Common myeloid progenitor, CD34-positive (primary cell): ENCODE measurements at regions not wholly inside any gene's neighbourhood (a gene's known extent, or its start where the extent isn't known, plus 50 kb on each side); places are given as distances from the start of the nearest gene placed in this dataset.

Experiments used
- CTCF ChIA-PET: fragments of 350-600 bp; sonication (Branson Sonifier 250); formaldehyde crosslinking; loops from one replicate; lab custom pipeline; 2021; ENCODE audit warnings: antibody characterized with exemption; lab: Charles Lee
- POLR2A ChIA-PET: fragments of 350-600 bp; sonication (Branson Sonifier 250); formaldehyde crosslinking; loops from one replicate; lab custom pipeline; 2021; ENCODE audit warnings: antibody characterized with exemption; lab: Charles Lee
- DNase-seq, 3 donors: peaks; one replicate each; pipeline versions ENCODE4 v3.0.0 to v3.0.0-alpha.2; 2013
- H3K27ac ChIP-seq, 2 experiments: 1 replicate in 1 of 2; 2 replicates in 1 of 2; pipeline ENCODE4 v1.7.0; 2013; ENCODE audit warnings: inconsistent platforms in 2 of 2, low read length in 2 of 2, mild to moderate bottlenecking in 2 of 2, low read depth in 1 of 2, moderate library complexity in 1 of 2; ENCODE audit not compliant: severe bottlenecking in 2 of 2, insufficient read depth in 1 of 2, poor library complexity in 1 of 2
- H3K27me3 ChIP-seq, 5 experiments: replicated peaks in 2 of 5; 1 replicate in 3 of 5; 2 replicates in 2 of 5; pipeline versions ENCODE4 v1.6.1 to v1.7.0; 2013; ENCODE audit warnings: low read length in 4 of 5, mild to moderate bottlenecking in 2 of 5, moderate library complexity in 2 of 5, inconsistent platforms in 1 of 5; ENCODE audit not compliant: insufficient read depth in 5 of 5, control insufficient read depth in 4 of 5
- H3K36me3 ChIP-seq, 4 experiments: 1 replicate in 2 of 4; 2 replicates in 2 of 4; pipeline versions ENCODE4 v1.6.1 to v1.7.0; 2013; ENCODE audit warnings: low read length in 3 of 4, control low read depth in 1 of 4, mild to moderate bottlenecking in 1 of 4; ENCODE audit not compliant: control insufficient read depth in 4 of 4, insufficient read depth in 4 of 4
- H3K4me1 ChIP-seq, 4 experiments: 1 replicate in 3 of 4; 2 replicates in 1 of 4; pipeline versions ENCODE4 v1.6.1 to v1.7.1; 2013; ENCODE audit warnings: low read length in 3 of 4, mild to moderate bottlenecking in 3 of 4, control low read depth in 1 of 4, inconsistent platforms in 1 of 4, moderate library complexity in 1 of 4; ENCODE audit not compliant: control insufficient read depth in 4 of 4, insufficient read depth in 4 of 4; ENCODE audit errors: control extremely low read depth in 1 of 4
- H3K4me3 ChIP-seq, 7 experiments: 1 replicate in 4 of 7; 2 replicates in 3 of 7; pipeline versions ENCODE4 v1.5.1 to v1.7.0; 2013; ENCODE audit warnings: mild to moderate bottlenecking in 7 of 7, low read length in 6 of 7, moderate library complexity in 6 of 7, inconsistent platforms in 2 of 7, low read depth in 2 of 7, control low read depth in 1 of 7; ENCODE audit not compliant: insufficient read depth in 4 of 7, control insufficient read depth in 1 of 7; ENCODE audit errors: extremely low read depth in 1 of 7
- H3K9me3 ChIP-seq, 5 experiments: 1 replicate in 4 of 5; 2 replicates in 1 of 5; pipeline versions ENCODE4 v1.6.1 to v1.7.1; 2013; ENCODE audit warnings: low read length in 4 of 5, mild to moderate bottlenecking in 2 of 5, inconsistent platforms in 1 of 5, low read depth in 1 of 5, moderate library complexity in 1 of 5; ENCODE audit not compliant: control insufficient read depth in 4 of 5, insufficient read depth in 2 of 5; ENCODE audit errors: control extremely low read depth in 1 of 5
- WGBS: methylation state at CpG from one replicate; pipeline ENCODE4 v1.1.5; 2013; ENCODE audit not compliant: insufficient coverage; 5-methylcytosine and 5-hydroxymethylcytosine counted together

DNA sequence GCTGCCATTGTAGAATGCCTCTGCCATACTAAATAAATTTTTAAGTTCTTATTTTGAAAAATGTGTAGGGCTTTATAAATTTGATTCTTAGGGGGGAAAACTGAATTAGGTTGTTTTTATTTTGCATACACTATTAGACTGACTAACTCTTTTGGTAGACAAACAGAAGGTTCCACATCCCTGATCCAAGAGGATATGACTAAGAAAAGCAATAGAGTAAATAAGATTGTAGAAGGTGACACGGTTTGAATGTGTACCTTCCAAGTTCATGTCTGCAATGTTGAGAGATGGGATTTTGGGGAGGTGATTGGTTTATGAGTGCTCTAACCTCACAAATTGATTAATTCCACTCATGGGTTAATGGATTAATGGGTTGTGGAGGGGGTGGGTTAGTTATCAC lies 127.9 kb downstream of the GLUL start:
- DNase-seq, result no peak
- no peaks in the 10 kb centered on the region for H3K9me3 ChIP-seq
- CTCF ChIA-PET, result interaction anchor here (0.6 to 1.6 kb wide), 3 partner anchors 17 to 120 kb away, joined by 4 to 5 read pairs (median 4); no protein-coding TSS in a partner anchor
- H3K27me3 ChIP-seq, result no peaks in the 10 kb centered on the region
- no peak overlapping the region for H3K27ac ChIP-seq
- POLR2A ChIA-PET, result no interaction called here
- no peaks in the 10 kb centered on the region for H3K36me3 ChIP-seq
- peaks cover 3 to 56% (median 39%) of the 10 kb centered on the region in 4 experiments for H3K4me1 ChIP-seq
- 86% methylated on average over 1 of the region's 1 CpG for WGBS
- H3K4me3 ChIP-seq, result no peak overlapping the region

DNA sequence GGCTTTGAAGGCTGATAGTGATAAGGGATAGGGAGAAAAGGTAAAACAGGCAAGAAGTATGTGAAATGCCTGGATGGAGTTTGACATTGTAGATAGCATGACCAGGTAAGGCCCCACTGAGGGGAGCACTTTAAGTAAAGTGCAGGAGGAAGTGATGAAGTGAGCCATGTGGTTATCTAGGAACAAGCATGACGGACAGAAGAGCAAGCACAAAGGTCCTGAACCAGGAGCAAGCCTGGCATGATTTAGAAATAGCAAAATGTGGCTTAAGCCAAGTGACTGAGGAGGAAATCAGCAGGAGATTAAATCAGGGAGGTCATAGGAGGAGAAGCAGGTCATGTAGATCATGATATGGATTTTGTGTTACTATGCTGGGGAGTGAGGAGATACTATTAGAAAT lies 129.2 kb downstream of the GLUL start:
- H3K4me1 ChIP-seq, result peaks cover 2 to 53% (median 39%) of the 10 kb centered on the region in 4 experiments
- H3K9me3 ChIP-seq, result no peaks in the 10 kb centered on the region
- POLR2A ChIA-PET, result no interaction called here
- H3K4me3 ChIP-seq, result peak overlapping the region in 1 of 7 experiments; percentile 23
- H3K36me3 ChIP-seq, result no peaks in the 10 kb centered on the region
- WGBS, result 63% methylated on average over 1 of the region's 1 CpG
- peak in 2 of 3 donors; percentile 15 to 31 for DNase-seq
- H3K27ac ChIP-seq, result no peak overlapping the region
- H3K27me3 ChIP-seq, result no peaks in the 10 kb centered on the region
- CTCF ChIA-PET, result interaction anchor here (1.6 kb wide), 1 partner anchor 28 kb away, joined by 4 read pairs; no protein-coding TSS in a partner anchor

DNA sequence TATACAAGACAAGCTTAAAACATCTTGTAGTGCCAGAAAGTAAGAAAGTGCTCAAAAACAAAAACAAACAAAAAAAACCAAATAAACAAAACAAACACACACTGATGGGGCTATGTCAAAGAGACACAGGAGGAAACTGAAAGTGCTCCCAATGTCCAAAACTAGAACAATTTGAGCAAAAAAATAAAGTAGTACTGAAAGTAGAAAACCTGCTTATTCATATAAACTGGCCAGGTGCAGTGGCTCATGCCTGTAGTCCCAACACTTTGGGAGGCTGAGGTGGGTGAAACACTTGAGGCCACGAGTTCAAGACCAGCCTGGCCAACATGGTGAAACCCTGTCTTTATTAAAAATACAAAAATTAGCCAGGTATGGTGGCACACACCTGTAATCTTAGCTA lies 129.9 kb downstream of the GLUL start:
- ChIA-PET POLR2A (no interaction called here), CTCF (no interaction called here)
- no CpG with 5 or more reads among the region's 1 CpG for WGBS
- Histone ChIP-seq H3K36me3 (no peaks in the 10 kb centered on the region), H3K27me3 (no peaks in the 10 kb centered on the region), H3K9me3 (no peaks in the 10 kb centered on the region), H3K4me1 (peaks cover 2 to 55% (median 39%) of the 10 kb centered on the region in 4 experiments), H3K4me3 (no peak overlapping the region), H3K27ac (no peak overlapping the region)
- no peak for DNase-seq

DNA sequence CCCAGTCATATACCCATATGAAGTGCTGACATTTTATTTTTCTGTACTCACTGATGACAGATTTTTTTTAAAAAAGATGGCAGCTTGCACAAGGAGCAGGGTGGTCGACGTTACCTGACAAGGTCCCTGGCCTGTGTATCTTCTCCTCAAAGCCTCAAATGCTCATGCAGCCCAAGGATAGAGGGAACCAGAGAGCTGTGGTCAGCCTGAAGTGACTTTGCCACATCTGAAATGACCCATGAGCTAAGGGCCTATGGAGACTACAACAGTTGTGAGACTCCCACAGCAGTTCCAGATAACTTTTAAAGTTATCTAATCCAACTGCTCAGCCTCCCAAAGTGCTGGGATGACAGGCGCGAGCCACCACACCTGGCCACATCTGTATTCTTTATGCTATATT lies 131.1 kb downstream of the GLUL start:
- Histone ChIP-seq H3K9me3 (no peaks in the 10 kb centered on the region), H3K27ac (peak overlapping the region in 1 of 2 experiments; percentile 25), H3K4me1 (peaks cover 2 to 52% (median 39%) of the 10 kb centered on the region in 4 experiments), H3K36me3 (no peaks in the 10 kb centered on the region), H3K27me3 (no peaks in the 10 kb centered on the region), H3K4me3 (no peak overlapping the region)
- CTCF ChIA-PET, result interaction anchor here (0.5 to 0.7 kb wide), 3 partner anchors 111 to 117 kb away, joined by 3 read pairs; no protein-coding TSS in a partner anchor
- WGBS, result 97% methylated on average over 4 of the region's 4 CpGs
- no peak for DNase-seq
- POLR2A ChIA-PET, result interaction anchor here (1.0 kb wide), 1 partner anchor 122 kb away, joined by 3 read pairs; no protein-coding TSS in a partner anchor

DNA sequence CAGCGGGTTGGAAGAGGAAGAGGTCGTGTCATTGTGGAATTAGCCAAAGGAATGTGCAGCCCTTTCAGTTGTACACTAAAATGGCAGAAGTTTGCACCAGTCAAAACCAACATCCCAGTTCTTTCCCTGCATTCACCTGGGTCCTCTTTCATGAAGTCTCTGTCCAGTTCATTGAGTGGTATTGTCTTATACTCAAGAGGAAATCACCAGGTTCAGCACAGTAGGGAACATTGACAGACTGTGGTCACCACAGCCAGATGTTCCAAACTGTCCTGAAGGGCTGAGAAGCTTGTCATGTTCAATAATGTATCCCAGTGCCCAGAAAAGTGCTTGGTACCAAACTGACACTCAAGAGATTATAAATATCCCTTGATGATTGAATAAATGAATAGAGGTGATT lies 131.6 kb downstream of the GLUL start:
- ChIA-PET POLR2A (interaction anchor here (1.0 to 1.2 kb wide), 3 partner anchors 40 to 132 kb away, joined by 3 to 5 read pairs (median 4); partner anchors contain the start of gene GLUL), CTCF (interaction anchor here (0.7 to 1.9 kb wide), 4 partner anchors 20 to 137 kb away, joined by 3 to 8 read pairs (median 4); no protein-coding TSS in a partner anchor)

DNA sequence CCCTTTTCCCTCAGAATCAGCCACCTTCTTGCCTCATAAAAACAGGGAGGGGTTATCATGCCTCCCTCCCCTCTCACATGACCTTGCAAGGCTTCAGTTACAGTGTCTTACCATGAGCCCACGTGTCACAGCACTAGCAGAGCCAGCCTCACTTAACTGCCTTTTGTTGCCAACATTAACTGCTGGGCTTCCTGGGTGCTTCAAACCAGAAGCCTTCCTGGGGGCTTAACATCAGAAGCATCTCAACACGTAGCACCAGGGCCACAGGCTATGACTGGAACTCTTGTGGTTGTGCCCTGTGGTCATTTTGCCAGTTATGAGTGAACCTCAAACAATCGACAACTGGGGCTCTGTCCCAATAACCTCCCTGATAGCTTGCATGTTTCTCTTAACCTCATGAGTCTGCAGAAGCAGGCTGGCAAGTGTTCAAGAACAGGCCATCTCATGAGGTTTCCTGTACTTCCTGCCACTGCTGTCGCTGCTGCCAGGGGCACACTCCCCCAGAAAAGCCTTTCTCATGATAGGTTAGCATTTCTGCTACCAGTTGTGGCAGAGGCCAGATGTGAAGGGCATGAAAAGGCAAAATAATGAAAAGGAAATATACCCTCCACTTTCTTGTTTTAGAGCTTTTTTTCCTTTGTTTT lies 132.2 kb downstream of the GLUL start:
- ChIA-PET CTCF (interaction anchor here (1.1 to 1.9 kb wide), 3 partner anchors 21 to 137 kb away, joined by 4 to 8 read pairs (median 5); no protein-coding TSS in a partner anchor), POLR2A (interaction anchor here (1.0 to 1.2 kb wide), 3 partner anchors 41 to 132 kb away, joined by 3 to 5 read pairs (median 4); partner anchors contain the start of gene GLUL)
- Histone ChIP-seq H3K4me3 (peak overlapping the region in 3 of 7 experiments; percentile 17 to 37 (median 26)), H3K27ac (peak overlapping the region; percentile 44 to 79), H3K4me1 (peaks cover 2 to 52% (median 39%) of the 10 kb centered on the region in 4 experiments), H3K36me3 (no peaks in the 10 kb centered on the region), H3K9me3 (no peaks in the 10 kb centered on the region), H3K27me3 (no peaks in the 10 kb centered on the region)
- WGBS, result 0% methylated on average over 2 of the region's 4 CpGs
- peak; percentile 96 to 99 (median 99) for DNase-seq

More for the DNA sequence above, 131.6 kb downstream of the GLUL start:
- H3K27ac ChIP-seq, result peak overlapping the region; percentile 25 to 60
- no peaks in the 10 kb centered on the region for H3K27me3 ChIP-seq
- peak overlapping the region in 1 of 7 experiments; percentile 9 for H3K4me3 ChIP-seq
- no peaks in the 10 kb centered on the region for H3K36me3 ChIP-seq
- H3K9me3 ChIP-seq, result no peaks in the 10 kb centered on the region
- whole genome bisulfite sequencing, result 0% methylated on average over 1 of the region's 2 CpGs
- DNase-seq, result no peak
- H3K4me1 ChIP-seq, result peaks cover 2 to 52% (median 39%) of the 10 kb centered on the region in 4 experiments
